ENCODE measurements at regions not wholly inside any gene's neighbourhood (a gene's known extent, or its start where the extent isn't known, plus 50 kb on each side); places are given as distances from the start of the nearest gene placed in this dataset.

DNA sequence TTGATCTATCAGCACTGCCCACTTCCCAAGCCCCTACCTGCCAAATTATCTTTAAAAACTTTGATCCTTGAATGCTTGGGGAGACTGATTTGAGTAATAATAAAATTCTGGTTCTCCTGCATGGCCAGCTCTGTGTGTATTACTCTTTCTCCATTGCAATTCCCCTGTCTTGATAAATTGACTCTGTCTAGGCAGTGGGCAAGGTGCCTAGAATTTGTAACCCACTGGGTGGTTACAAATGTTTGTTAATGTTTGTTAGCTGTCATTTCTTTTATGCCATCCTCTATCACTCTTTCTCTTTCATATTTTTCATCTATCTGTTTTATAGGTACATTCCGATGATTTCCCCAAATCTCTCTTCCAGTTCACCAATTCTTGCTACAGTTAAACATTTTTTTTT, 694.1 kb downstream of the TYW1 start:
- no peak for DNase-seq (ENCODE audit: low read depth)

DNA sequence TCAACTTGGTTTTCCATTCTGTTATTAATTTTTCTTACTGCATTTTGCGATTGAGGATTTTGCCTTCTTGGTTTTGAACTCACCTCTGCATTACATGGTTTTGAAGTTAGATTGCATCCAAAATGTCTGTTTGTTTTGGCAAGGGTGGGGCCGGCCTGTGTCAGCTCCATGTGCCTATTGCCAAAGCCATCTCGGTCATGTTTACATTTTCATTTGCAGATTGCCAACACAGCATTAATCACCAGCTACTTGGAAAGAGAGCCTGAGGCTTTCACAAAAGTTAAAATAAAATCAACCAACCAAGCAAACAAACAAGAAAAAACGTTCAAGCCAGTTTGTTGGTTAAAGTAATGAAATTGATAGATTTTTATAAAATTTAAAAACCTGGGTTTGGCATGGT, 695.8 kb downstream of the TYW1 start:
- DNase-seq (ENCODE audit: low read depth), result no peak

DNA sequence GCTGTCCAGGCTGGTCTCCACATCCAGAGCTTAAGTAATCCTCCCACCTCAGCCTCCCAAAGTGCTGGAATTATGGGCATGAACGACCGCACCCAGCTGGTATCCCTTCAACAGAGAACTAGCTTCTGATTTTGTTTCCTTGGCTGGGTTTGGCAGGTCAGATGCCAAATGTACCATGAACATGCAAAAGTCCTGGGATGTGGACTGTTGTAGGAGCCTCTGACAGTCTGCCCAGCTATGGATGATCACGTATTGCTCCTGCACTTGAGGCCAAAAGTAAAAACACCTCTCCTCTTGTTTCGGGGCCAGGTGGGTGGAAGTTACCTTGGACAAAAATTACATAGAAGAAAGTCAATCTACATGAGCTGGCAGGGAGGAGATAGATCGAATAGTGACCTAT, 699.5 kb downstream of the TYW1 start:
- no peak for DNase-seq (ENCODE audit: low read depth)

GRCh38 chr7:67696878-67697277, 700.2 kb downstream of the TYW1 start:
- no peak for DNase-seq (ENCODE audit: low read depth)

DNA sequence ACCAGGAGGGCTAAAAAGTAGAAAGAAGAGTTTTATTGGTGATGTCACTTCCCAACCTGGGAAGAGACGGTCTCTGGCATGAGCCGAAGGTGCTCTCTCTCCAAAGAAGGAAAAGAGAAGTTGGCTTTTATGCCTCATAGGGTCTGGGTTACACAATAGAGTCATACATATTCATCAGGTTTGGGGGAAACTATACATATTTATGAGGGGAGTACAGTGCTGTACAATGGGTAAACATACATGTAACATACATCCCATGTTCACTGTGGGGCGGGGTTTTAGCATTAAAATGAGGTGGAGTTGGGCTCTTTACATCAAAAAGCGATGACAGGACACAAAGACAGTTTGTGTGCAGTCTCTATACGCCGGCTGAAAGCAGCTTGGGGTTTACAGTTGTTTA, 701.7 kb downstream of the TYW1 start:
- no peak for DNase-seq (ENCODE audit: low read depth)

DNA sequence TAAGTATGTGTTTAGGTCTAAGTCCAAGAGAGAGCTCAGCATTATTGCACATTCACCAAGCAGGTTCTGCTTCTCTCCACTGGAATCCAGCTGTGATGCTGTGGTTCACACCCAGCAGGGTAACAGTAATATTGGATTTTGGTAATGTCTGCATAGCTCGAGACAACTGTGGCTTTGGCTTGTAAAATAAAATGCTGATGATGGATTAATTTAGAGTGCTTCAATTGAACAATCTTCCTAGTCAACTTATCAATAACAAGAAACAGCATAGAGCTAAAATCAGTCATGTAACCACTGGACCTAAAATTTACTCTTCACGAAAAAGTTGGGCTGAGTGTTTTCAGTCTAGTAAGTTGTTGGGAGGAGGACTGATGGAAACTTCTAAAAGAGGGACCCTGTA, 709.2 kb downstream of the TYW1 start:
- DNase-seq (ENCODE audit: low read depth), result no peak

GRCh38 chr7:67711706-67712105, 715.1 kb downstream of the TYW1 start:
- no peak for DNase-seq (ENCODE audit: low read depth)

DNA sequence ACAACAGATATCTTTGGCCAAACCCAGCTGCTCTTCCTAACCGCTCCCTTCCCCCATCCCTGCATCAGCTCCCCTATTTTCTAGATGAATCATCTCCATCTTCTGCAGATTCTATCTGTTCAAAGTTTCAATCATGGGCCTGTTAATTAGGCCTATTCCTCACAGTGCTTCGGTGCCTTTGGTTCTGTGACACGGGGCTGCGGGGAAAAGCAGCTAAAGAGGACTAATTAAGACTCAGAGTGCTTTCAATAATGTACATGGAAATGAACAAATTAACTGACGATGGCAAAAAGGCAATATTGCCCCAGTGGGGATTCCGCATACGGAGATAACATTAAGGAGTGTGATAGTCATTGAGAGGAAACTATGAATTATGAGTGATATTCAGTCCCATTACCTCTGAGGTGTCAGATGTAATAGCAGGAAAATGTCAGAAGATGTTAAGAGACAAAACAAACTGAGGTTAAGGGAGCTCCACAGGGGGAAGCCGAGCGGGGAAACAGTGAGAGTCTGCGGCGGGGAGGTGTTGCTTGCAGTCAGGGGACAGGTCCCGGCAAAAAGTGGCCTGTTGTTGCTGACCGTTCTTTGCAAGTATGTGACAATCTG, 716.9 kb downstream of the TYW1 start:
- no peak for DNase-seq (ENCODE audit: low read depth)

DNA sequence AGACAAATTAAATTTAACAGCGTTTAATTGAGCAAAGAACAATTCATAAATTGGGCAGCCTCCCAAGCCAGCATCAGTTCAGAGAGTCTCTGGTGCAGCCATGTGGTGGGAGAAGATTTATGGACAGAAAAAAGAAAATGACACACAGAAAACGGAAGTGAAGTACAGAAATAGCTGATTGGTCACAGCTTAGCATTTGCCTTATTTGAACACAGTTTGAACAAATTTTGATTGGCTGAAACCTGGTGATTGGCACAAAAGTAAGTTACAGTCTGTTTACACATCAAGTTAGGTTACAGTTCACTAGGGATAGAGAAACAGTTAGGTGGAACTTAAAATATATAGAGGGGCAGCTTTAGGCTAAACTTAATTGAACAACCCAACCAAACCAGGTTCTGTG, 720.1 kb downstream of the TYW1 start:
- DNase-seq (ENCODE audit: low read depth), result no peak

- no peak for DNase-seq (ENCODE audit: low read depth)
Measured at GRCh38 chr7:67723591-67723990, 727.0 kb downstream of the TYW1 start.

- no peak for DNase-seq (ENCODE audit: low read depth)
Measured at GRCh38 chr7:67724435-67724834, 727.8 kb downstream of the TYW1 start.

DNA sequence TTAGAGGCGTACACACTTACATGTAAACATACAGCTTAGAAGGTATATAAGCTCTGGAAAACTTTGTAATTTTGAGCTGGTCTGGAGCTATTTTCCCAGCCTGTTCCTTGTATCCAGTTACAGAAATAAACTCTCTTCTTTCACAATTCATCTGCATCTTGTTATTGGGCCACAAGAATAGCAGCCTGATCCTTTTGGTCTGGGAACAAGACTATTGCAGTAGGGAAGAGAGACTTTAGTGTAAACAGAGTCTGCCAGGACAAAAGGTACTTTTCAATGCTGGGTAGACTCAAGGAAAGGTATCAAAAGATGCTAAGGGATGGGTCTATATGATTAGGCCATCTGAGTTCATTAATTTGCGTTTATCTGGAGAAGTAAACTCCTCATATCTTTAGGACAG, 728.3 kb downstream of the TYW1 start:
- DNase-seq (ENCODE audit: low read depth), result no peak

DNA sequence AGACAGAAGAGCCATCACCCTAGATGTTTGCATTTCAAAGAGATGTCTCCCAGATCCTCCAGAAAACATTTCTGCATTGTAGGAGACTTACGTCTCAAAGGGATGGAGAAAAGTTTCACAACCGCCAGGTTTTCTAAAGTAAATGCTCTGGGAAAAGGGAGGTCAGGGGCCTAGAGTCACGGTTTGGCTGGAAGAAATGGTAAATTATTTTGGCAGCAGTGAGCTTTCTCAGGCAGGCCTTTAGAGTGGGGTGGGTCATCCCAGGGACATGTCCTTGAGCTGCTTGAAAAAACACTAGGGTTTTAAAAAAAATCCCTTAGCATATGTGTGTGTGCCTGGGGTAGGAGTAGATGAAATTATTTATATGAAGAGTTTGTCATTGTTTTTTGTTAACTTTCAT, 728.8 kb downstream of the TYW1 start:
- DNase-seq (ENCODE audit: low read depth), result no peak

DNA sequence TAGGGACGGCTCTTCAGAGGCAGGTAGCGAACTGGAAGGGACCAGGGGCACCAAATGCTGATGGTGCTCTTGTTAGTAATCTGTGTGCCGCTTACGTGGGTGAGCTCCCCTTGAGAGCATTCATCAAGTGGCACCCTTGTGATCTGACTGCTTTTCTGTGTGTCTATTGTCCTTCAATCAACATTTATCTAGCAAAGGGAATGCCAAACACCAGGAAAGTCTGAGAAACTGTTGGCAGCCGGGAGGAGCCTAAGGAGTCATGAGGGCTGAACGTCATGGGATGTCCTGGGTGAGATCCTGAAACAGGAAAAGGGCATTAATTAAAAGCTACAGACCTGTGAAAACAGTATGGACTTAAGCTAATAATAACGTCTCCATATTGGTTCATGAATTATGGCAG, 733.1 kb downstream of the TYW1 start:
- no peak for DNase-seq (ENCODE audit: low read depth)

- DNase-seq (ENCODE audit: low read depth), result no peak
Measured at GRCh38 chr7:67731704-67732103, 735.1 kb downstream of the TYW1 start.

GRCh38 chr7:67732898-67733297, 736.3 kb downstream of the TYW1 start:
- DNase-seq (ENCODE audit: low read depth), result no peak

DNA sequence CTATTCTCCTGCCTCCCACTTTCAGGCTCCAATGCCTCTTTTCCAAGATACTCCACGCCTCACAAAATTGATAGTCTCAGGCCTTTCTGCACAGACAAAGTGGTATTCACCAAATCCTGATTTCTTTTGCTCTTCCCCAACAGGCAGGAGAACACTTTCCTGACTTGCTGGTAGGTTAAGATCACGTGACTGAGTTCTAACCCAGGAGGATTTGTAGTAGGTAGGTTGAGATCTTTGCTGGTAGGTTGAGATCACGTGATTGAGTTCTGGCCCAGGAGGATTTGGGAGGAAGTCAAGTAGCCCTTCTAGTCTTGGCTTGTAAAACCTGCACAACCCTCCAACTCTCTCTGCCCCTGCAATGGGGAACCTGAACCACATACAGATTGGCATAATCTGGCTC, 741.5 kb downstream of the TYW1 start:
- DNase-seq (ENCODE audit: low read depth), result no peak

DNA sequence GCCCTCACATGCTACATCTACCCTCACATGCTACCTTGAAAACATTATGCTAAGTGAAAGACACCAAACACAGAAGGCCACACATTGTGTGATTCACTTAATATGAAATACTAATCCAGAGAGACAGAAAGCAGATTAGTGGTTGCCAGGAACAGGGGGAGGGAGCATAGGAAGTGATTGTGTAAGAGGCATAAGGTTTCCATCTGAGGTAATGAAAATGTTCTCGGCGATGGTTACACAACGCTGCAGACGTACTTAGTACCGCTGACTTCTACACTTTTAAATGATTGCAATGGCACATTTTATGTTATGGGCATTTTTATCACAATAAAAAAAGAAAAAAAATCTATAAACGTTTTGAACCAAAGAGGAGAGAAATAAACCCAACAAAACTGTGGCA, 742.3 kb downstream of the TYW1 start:
- no peak for DNase-seq (ENCODE audit: low read depth)

DNA sequence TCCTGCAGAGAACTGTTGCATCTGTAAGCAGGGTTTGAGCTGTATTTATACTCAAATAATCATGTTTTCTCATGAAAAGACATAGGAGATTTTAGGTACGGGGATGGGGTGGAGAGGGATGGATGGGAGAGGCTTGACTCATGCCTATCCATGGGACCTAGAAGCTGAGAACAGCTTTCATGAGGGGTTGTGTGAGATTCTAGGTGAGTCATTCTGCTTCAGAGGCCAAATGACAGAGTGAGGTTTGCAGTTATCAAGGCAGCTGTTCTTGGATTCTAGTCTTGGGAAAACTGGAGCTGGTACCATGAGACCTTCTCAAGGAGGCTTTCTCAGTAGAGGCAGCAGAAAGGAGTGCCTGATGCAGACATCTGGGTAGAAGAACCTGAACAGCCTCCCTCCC, 746.9 kb downstream of the TYW1 start:
- DNase-seq (ENCODE audit: low read depth), result no peak

DNA sequence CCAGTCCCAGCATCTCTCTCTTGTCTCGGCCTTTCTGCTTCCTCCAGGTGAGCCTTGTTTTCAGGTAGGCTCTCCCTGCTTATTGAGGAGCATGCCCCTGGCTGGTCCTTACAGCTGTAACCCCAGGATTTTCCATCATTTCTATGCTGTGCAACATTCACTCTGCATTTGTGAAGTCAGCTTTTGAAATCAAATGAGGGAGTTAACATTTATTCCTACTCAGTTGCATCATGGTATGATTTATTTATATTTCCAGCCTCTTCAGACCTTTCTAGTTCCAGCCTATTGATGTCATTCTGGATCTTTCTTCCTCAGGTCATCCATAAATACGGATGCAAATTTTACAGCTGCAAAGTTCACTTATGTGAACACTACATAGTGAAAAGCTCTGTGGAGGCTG, 755.6 kb downstream of the TYW1 start:
- no peak for DNase-seq (ENCODE audit: low read depth)

- DNase-seq (ENCODE audit: low read depth), result no peak
Measured at GRCh38 chr7:67753891-67754290, 757.3 kb downstream of the TYW1 start.

DNA sequence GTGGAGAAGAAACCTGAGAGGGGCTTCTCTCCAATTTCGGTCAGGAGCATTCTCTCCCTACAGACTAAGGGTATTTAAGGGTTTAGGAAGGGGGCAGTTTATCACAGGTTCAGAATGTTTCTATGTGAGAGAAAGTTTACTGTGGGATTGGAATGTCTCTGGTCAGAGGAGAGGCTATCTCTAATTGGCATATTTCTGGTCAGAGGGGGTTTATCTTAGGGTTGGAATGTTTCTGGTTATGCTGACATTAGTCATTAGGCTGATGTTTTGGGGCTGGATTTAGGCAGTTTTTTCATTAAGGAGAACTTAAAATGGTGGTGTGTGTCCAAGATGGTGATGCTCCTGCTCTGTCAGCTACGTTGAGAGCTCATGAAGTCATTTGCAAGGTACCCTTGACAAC, 758.0 kb downstream of the TYW1 start:
- no peak for DNase-seq (ENCODE audit: low read depth)

- DNase-seq (ENCODE audit: low read depth), result no peak
Measured at GRCh38 chr7:67758551-67758950, 761.9 kb downstream of the TYW1 start.

- no peak for DNase-seq (ENCODE audit: low read depth)
Measured at GRCh38 chr7:67760971-67761370, 764.3 kb downstream of the TYW1 start.

GRCh38 chr7:67762516-67762915, 765.9 kb downstream of the TYW1 start:
- DNase-seq (ENCODE audit: low read depth), result no peak
